ENCODE measurements at regions not wholly inside any gene's neighbourhood (a gene's known extent, or its start where the extent isn't known, plus 50 kb on each side); places are given as distances from the start of the nearest gene placed in this dataset.

GRCh38 chr5:174327896-174328295 lies 282.4 kb downstream of the NSG2 start:
- TF ChIP-seq POLR2A (IDR thresholded peaks at IDR 0.05; ENCODE audit: low read depth, low read length), result no peak
- no peak for TF ChIP-seq CTCF (IDR thresholded peaks at IDR 0.05; ENCODE audit: extremely low read depth in 1 of 2, insufficient read depth in 1 of 2, low read depth in 1 of 2, low read length in 2 of 2)
- no peak for TF ChIP-seq EZH2 (IDR thresholded peaks at IDR 0.05; ENCODE audit: borderline replicate concordance, low read depth, low read length, severe bottlenecking)
